GM12878 (cell line): ENCODE measurements at regions not wholly inside any gene's neighbourhood (a gene's known extent, or its start where the extent isn't known, plus 50 kb on each side); places are given as distances from the start of the nearest gene placed in this dataset.

ENCODE experiments used
- ASH2L ChIP-seq: fragments of 300-600, 200-600 bp; sonication (generic); IDR thresholded peaks from 2 replicates; pipeline ENCODE4 v1.6.1; 2017; ENCODE audit warnings: low read depth, mild to moderate bottlenecking, borderline replicate concordance
- CEBPZ ChIP-seq: fragments of 150-350 bp; IDR thresholded peaks from 2 replicates; pipeline ENCODE4 v1.6.1; 2016; ENCODE audit warnings: low read depth, low read length
- KDM1A ChIP-seq: fragments of 200-600 bp; sonication (generic); IDR thresholded peaks from 2 replicates; pipeline ENCODE4 v1.6.1; 2016; ENCODE audit warnings: borderline replicate concordance
- SREBF2 ChIP-seq: IDR thresholded peaks from 2 replicates; pipeline ENCODE4 v1.6.1; 2012; ENCODE audit warnings: mild to moderate bottlenecking, low read length
- YBX1 ChIP-seq: fragments of 450-650 bp; IDR thresholded peaks from 2 replicates; pipeline ENCODE4 v1.6.1; 2016; ENCODE audit warnings: antibody characterized with exemption
- YY1 ChIP-seq: IDR thresholded peaks from 2 replicates; pipeline ENCODE4 v1.6.1; 2011; ENCODE audit warnings: low read depth, mild to moderate bottlenecking, low read length
- ZBTB11 ChIP-seq: fragments of 450-650 bp; formaldehyde crosslinking; IDR thresholded peaks from 2 replicates; pipeline ENCODE4 v1.5.0; 2022; ENCODE audit warnings: mild to moderate bottlenecking, missing genetic modification characterization
- ZNF207 ChIP-seq: fragments of 450-650 bp; IDR thresholded peaks from 2 replicates; pipeline ENCODE4 v1.6.1; 2014; ENCODE audit warnings: antibody characterized with exemption, mild to moderate bottlenecking, borderline replicate concordance

GRCh38 chr20:20835897-20836296 is 123.5 kb upstream of the RALGAPA2 start (continued):
- TF ChIP-seq ZBTB11 (CRISPR knock-in tag): no peak
- TF ChIP-seq SREBF2: no peak
- no peak for TF ChIP-seq YY1
- no peak for TF ChIP-seq ZNF207
- TF ChIP-seq CEBPZ: no peak
- no peak for TF ChIP-seq KDM1A
- TF ChIP-seq YBX1: no peak
- no peak for TF ChIP-seq ASH2L
